Cardiac muscle cell (in vitro differentiated cells and primary cell): ENCODE measurements at regions not wholly inside any gene's neighbourhood (a gene's known extent, or its start where the extent isn't known, plus 50 kb on each side); places are given as distances from the start of the nearest gene placed in this dataset.
A peak's percentile ranks its signal among the peaks of the same experiment; 100 is the strongest.

Experiments used
- DNase-seq, 2 donors: peaks; one replicate each; pipeline versions ENCODE4 v3.0.0 to v3.0.0-alpha.2; 2010 to 2017; ENCODE audit warnings: low read depth in 1 of 2, low spot score in 1 of 2
- H3K27ac ChIP-seq: fragments of 200-600 bp; sonication (generic); 2 replicates; pipeline ENCODE4 v1.5.1; 2016
- H3K27me3 ChIP-seq: fragments of 200-600 bp; sonication (generic); 2 replicates; pipeline ENCODE4 v1.6.0; 2016; ENCODE audit warnings: control low read depth
- H3K36me3 ChIP-seq: fragments of 200-600 bp; sonication (generic); 2 replicates; pipeline ENCODE4 v1.5.1; 2016; ENCODE audit warnings: control low read depth
- H3K4me1 ChIP-seq: fragments of 200-600 bp; sonication (generic); 2 replicates; pipeline ENCODE4 v1.8.1; 2017; ENCODE audit warnings: low read depth, mild to moderate bottlenecking, mixed run types
- H3K4me3 ChIP-seq: fragments of 200-600 bp; sonication (generic); 2 replicates; pipeline ENCODE4 v1.5.1; 2016; ENCODE audit warnings: mild to moderate bottlenecking
- H3K9me3 ChIP-seq: fragments of 200-600 bp; sonication (generic); 2 replicates; pipeline ENCODE4 v1.5.1; 2017; ENCODE audit warnings: low read depth, mild to moderate bottlenecking, control low read depth
- TF ChIP-seq, protein P1 (sequence below): IDR thresholded peaks from 2 replicates; pipeline ENCODE4 v1.5.1; 2012; ENCODE audit warnings: low read depth, mild to moderate bottlenecking, low read length

GRCh38 chr10:92747066-92747465 lies 57.3 kb downstream of the HHEX start:
- H3K9me3 ChIP-seq = no peaks in the 10 kb centered on the region
- TF ChIP-seq, protein P1, sequence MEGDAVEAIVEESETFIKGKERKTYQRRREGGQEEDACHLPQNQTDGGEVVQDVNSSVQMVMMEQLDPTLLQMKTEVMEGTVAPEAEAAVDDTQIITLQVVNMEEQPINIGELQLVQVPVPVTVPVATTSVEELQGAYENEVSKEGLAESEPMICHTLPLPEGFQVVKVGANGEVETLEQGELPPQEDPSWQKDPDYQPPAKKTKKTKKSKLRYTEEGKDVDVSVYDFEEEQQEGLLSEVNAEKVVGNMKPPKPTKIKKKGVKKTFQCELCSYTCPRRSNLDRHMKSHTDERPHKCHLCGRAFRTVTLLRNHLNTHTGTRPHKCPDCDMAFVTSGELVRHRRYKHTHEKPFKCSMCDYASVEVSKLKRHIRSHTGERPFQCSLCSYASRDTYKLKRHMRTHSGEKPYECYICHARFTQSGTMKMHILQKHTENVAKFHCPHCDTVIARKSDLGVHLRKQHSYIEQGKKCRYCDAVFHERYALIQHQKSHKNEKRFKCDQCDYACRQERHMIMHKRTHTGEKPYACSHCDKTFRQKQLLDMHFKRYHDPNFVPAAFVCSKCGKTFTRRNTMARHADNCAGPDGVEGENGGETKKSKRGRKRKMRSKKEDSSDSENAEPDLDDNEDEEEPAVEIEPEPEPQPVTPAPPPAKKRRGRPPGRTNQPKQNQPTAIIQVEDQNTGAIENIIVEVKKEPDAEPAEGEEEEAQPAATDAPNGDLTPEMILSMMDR = no peak
- no peaks in the 10 kb centered on the region for H3K27me3 ChIP-seq
- H3K4me3 ChIP-seq = no peak overlapping the region
- no peak for DNase-seq
- H3K27ac ChIP-seq = no peak overlapping the region
- no peaks in the 10 kb centered on the region for H3K36me3 ChIP-seq
- no peaks in the 10 kb centered on the region for H3K4me1 ChIP-seq

- H3K9me3 ChIP-seq = no peaks in the 10 kb centered on the region
- no peaks in the 10 kb centered on the region for H3K27me3 ChIP-seq
- H3K27ac ChIP-seq = no peak overlapping the region
- H3K4me1 ChIP-seq = no peaks in the 10 kb centered on the region
- no peak overlapping the region for H3K4me3 ChIP-seq
- no peak for DNase-seq
- TF ChIP-seq, protein P1 = no peak
- no peaks in the 10 kb centered on the region for H3K36me3 ChIP-seq
Measured at GRCh38 chr10:92747600-92747999, 57.8 kb downstream of the HHEX start.

GRCh38 chr10:92750791-92751533 lies 61.2 kb downstream of the HHEX start:
- no peak overlapping the region for H3K27ac ChIP-seq

DNA sequence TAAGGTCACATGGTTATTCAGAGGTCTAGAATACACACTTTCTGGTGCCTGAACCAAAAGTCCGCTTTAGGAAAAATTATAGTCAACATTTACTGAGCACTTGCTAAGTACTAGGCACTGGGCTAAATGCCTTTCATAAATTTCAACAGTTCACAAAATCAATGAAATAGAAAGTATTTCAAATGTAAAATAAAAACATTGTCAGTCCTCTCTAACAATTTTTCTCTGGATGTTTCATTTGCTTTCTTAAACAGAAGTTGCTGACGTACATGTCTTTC lies 61.7 kb downstream of the HHEX start:
- Histone ChIP-seq H3K36me3 (no peaks in the 10 kb centered on the region), H3K4me1 (peaks cover 11% of the 10 kb centered on the region), H3K27me3 (no peaks in the 10 kb centered on the region), H3K4me3 (no peak overlapping the region), H3K27ac (no peak overlapping the region), H3K9me3 (no peaks in the 10 kb centered on the region)
- no peak for DNase-seq
- TF ChIP-seq, protein P1 = no peak

More at GRCh38 chr10:92750791-92751533, 61.2 kb downstream of the HHEX start:
- Histone ChIP-seq H3K4me3 (no peak overlapping the region), H3K4me1 (peaks cover 6% of the 10 kb centered on the region), H3K27me3 (no peaks in the 10 kb centered on the region), H3K9me3 (no peaks in the 10 kb centered on the region), H3K36me3 (no peaks in the 10 kb centered on the region)
- peak in 1 of 2 donors; percentile 59 for DNase-seq
- TF ChIP-seq, protein P1 = no peak

DNA sequence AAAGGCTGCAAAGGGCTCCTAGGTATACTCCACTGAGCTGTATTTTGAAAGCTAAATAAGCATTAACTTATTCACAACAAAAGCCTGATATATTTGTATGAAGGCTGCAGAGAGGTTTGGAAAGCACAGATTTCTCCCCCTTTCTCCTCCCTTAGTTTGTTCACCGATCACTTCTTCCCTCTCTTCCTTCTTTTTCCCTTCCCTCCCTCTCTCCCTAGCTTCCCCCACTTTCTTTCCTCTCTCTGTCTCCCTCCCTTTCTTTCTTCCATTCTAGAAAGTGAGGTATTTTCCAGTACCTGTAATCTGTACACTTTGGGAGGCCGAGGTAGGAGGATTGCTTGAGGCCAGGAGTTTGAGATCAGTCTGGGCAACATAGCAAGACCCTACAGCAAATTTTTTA lies 62.1 kb downstream of the HHEX start:
- no peaks in the 10 kb centered on the region for H3K36me3 ChIP-seq
- no peak overlapping the region for H3K27ac ChIP-seq
- no peaks in the 10 kb centered on the region for H3K9me3 ChIP-seq
- no peak for DNase-seq
- no peaks in the 10 kb centered on the region for H3K27me3 ChIP-seq
- H3K4me3 ChIP-seq = no peak overlapping the region
- H3K4me1 ChIP-seq = peaks cover 15% of the 10 kb centered on the region
- TF ChIP-seq, protein P1 = no peak

- H3K4me3 ChIP-seq = no peak overlapping the region
- H3K27me3 ChIP-seq = no peaks in the 10 kb centered on the region
- no peak overlapping the region for H3K27ac ChIP-seq
- H3K4me1 ChIP-seq = peaks cover 17% of the 10 kb centered on the region
- H3K9me3 ChIP-seq = no peaks in the 10 kb centered on the region
- TF ChIP-seq, protein P1 = no peak
- no peaks in the 10 kb centered on the region for H3K36me3 ChIP-seq
- DNase-seq = no peak
Measured at GRCh38 chr10:92753865-92754264, 64.1 kb downstream of the HHEX start.
